ENCODE measurements at regions not wholly inside any gene's neighbourhood (a gene's known extent, or its start where the extent isn't known, plus 50 kb on each side); places are given as distances from the start of the nearest gene placed in this dataset.
A peak's percentile ranks its signal among the peaks of the same experiment; 100 is the strongest.

- TF ChIP-seq CTCF (IDR thresholded peaks at IDR 0.05; ENCODE audit: insufficient read depth, low read depth, low read length) = no peak
- CTCF ChIA-PET = interaction anchor here (0.6 to 1.2 kb wide), 3 partner anchors 10 to 959 kb away, joined by 3 read pairs; no protein-coding TSS in a partner anchor
- no peak overlapping the region for H3K4me3 ChIP-seq (ENCODE audit: low read depth, low read length)
These were observed 81.0 kb upstream of the SLC7A1 start for GRCh38 chr13:29676535-29676934.

GRCh38 chr13:29674532-29674931 lies 79.0 kb upstream of the SLC7A1 start:
- no peak for DNase-seq (ENCODE audit: low read depth)
- Histone ChIP-seq H3K27me3 (ENCODE audit: control insufficient read depth, insufficient read depth, low read length) (no peaks in the 10 kb centered on the region), H3K4me3 (ENCODE audit: low read depth, low read length) (no peak overlapping the region), H3K36me3 (ENCODE audit: control insufficient read depth, insufficient read depth, low read length) (no peaks in the 10 kb centered on the region)
- ChIA-PET CTCF (interaction anchor here (0.7 kb wide), 1 partner anchor 445 kb away, joined by 3 read pairs; no protein-coding TSS in a partner anchor), POLR2A (no interaction called here)
- TF ChIP-seq CTCF (IDR thresholded peaks at IDR 0.05; ENCODE audit: insufficient read depth, low read depth, low read length) = no peak

More at GRCh38 chr13:29676535-29676934, 81.0 kb upstream of the SLC7A1 start:
- no peaks in the 10 kb centered on the region for H3K27me3 ChIP-seq (ENCODE audit: control insufficient read depth, insufficient read depth, low read length)
- H3K36me3 ChIP-seq (ENCODE audit: control insufficient read depth, insufficient read depth, low read length) = no peaks in the 10 kb centered on the region
- POLR2A ChIA-PET = interaction anchor here (0.7 kb wide), 1 partner anchor 16 kb away, joined by 5 read pairs; no protein-coding TSS in a partner anchor
- DNase-seq (ENCODE audit: low read depth) = peak; percentile 30

- POLR2A ChIA-PET = no interaction called here
- Histone ChIP-seq H3K36me3 (ENCODE audit: control insufficient read depth, insufficient read depth, low read length) (no peaks in the 10 kb centered on the region), H3K27me3 (ENCODE audit: control insufficient read depth, insufficient read depth, low read length) (no peaks in the 10 kb centered on the region), H3K4me3 (ENCODE audit: low read depth, low read length) (no peak overlapping the region)
- no peak for DNase-seq (ENCODE audit: low read depth)
- no peak for TF ChIP-seq CTCF (IDR thresholded peaks at IDR 0.05; ENCODE audit: insufficient read depth, low read depth, low read length)
- CTCF ChIA-PET = no interaction called here
These were observed 69.1 kb upstream of the SLC7A1 start for GRCh38 chr13:29664591-29664990.

GRCh38 chr13:29654843-29655547 lies 59.5 kb upstream of the SLC7A1 start:
- H3K4me3 ChIP-seq (ENCODE audit: low read depth, low read length) = no peak overlapping the region
- peak; percentile 81 for DNase-seq (ENCODE audit: low read depth)
- ChIA-PET CTCF (no interaction called here), POLR2A (no interaction called here)
- no peak for TF ChIP-seq CTCF (IDR thresholded peaks at IDR 0.05; ENCODE audit: insufficient read depth, low read depth, low read length)
- no peaks in the 10 kb centered on the region for H3K36me3 ChIP-seq (ENCODE audit: control insufficient read depth, insufficient read depth, low read length)
- no peaks in the 10 kb centered on the region for H3K27me3 ChIP-seq (ENCODE audit: control insufficient read depth, insufficient read depth, low read length)

- Histone ChIP-seq H3K36me3 (ENCODE audit: control insufficient read depth, insufficient read depth, low read length) (no peaks in the 10 kb centered on the region), H3K4me3 (ENCODE audit: low read depth, low read length) (no peak overlapping the region), H3K27me3 (ENCODE audit: control insufficient read depth, insufficient read depth, low read length) (no peaks in the 10 kb centered on the region)
- POLR2A ChIA-PET = no interaction called here
- no peak for DNase-seq (ENCODE audit: low read depth)
- no peak for TF ChIP-seq CTCF (IDR thresholded peaks at IDR 0.05; ENCODE audit: insufficient read depth, low read depth, low read length)
- CTCF ChIA-PET = no interaction called here
These were observed 58.9 kb upstream of the SLC7A1 start for GRCh38 chr13:29654384-29654783.

Measured in BJ (cell line).